Stimulated activated CD8-positive, alpha-beta memory T cell treated with anti-CD3 and anti-CD28 coated beads, Interleukin-2, amount 100 ng/mL, for 1 hour (primary cell): ENCODE measurements at regions not wholly inside any gene's neighbourhood (a gene's known extent, or its start where the extent isn't known, plus 50 kb on each side); places are given as distances from the start of the nearest gene placed in this dataset.

Source experiments
- DNase-seq, 2 donors: peaks; one replicate each; pipeline ENCODE4 v3.0.0-alpha.2; 2020; ENCODE audit warnings: low read depth in 2 of 2

DNA sequence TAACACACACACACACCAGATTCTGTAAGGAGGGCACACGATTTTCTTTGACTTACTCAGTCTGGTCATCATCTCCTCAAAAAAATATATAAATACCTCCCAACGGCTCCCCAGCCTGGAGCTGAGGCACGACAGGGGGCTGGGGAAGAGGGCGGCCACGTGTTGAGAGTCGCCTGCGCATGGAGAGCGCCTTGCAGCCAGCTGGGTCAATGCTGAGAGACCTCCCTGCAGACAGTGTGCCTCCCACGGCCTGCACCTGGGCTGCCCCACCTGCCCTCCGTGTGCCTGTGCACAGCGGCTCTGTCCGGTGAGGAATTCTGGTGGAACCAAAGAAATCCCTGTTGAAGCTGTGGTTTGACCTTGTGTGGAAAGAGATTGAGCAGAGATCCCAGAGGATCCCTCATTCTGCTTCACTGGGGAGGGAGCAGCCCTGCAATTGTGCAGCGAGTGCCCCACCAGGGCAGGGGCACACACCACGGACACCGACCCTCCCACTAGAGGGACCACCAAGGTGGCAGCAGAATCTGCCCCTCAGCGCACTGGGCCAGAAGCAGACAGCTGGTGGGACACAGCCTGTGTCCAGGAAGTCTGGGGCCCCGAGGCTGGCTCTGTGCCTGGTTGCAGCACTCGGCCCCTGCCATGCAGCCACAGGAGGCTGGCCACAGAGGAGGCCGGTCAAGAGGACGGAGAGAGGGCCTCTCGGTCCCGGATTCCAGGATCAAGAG is 150.5 kb upstream of the PPP2R2D start:
- DNase-seq, result no peak

GRCh38 chr10:131750973-131751826 is 149.6 kb upstream of the PPP2R2D start:
- DNase-seq, result no peak

GRCh38 chr10:131751827-131752775 is 148.7 kb upstream of the PPP2R2D start:
- DNase-seq, result no peak

- no peak for DNase-seq
Observed at GRCh38 chr10:131753336-131753735, 147.5 kb upstream of the PPP2R2D start.

DNA sequence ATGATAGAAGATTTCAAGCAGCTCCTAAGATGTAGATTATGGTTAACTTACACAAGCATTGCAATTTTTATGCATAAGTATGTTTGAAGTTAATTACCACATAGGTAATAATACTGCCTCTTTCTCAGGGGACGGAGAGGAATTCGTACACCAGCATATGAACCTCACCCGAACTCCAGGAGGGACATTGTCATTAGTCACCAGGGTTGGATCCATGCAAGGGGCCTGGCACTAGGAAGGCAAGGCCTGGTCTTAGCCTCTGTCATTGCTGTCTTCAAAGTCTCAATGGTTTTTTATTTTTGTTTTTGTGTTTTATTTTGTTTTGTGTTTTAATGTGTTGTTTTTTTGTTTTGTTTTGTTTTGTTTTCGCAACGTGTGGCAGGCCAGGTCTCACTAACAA is 145.6 kb upstream of the PPP2R2D start:
- DNase-seq, result no peak

DNA sequence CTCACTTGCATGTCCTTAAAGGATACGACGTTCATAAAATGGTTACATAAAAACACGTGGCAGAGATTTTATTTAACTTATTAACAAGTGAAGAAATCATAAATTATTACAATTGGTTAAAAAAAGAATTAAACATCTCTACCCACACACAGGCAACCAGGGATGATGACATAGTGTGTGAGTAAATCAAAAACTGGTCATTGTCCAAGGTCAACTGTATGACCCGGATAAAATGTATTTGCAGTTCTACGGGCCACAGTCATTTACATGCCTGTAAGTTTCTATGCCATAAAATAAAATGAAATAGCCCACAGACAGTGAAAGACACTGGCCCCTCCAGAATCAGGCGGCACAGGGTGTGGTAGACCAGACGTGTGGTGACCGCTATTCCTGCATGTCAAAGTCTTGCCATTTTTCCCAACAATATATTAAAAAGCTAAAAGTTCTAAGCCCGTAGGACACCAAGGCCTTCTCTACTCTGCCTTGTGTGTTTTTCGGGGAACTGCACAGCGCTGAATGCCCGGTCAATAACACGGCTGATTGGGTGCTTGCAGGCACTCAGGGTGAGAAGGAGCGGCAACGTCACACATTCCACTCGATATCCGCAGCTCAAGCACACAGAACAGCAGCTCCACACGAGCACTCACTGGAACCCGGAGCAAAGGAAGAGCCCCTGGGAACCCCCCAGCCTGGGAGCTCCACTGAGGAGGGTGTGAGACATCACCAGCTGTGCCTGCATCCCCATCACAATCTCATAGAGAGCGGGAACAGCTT is 143.3 kb upstream of the PPP2R2D start:
- DNase-seq, result no peak

DNA sequence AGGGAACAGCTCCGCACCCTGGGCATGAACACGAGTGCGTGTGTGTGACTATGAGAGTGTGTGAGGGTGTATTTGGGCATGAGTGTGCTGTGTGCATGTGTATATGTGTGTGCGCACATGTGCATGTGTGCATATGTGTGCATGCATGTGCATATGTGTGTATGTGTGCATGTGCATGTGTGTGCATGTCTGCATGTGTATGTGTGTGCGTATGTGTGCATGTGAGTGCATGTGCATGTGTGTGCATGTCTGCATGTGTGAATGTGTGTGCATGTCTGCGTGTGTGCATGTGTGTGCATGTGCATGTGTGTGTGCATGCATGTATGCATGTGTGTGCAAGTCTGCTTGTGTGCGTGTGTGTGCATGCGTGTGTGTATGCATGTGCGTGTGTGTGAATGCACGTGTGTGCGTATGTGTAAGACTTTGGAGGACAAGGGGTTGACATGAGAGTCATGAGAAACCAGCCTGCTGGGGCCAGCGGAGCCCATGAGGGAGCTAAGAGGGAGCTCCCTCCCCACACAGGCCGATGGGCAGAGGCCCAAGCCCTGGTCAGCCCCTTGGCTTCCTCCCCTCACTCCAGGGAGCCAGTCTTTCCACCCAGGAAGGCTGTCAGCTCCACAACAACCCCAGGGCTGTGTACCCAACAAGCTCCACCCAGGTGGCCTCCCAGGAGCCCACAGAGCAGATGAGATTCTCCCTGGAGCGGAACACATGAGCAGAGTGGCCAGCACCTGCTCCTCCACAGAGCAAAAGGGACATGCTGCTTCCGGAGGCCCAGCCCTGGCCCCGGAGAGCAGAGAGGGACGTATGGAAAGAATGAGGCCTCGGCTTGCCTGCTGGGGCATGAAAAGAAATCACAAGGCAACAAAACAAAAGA is 142.5 kb upstream of the PPP2R2D start:
- no peak for DNase-seq

- DNase-seq, result no peak
Observed at GRCh38 chr10:131758939-131759301, 141.9 kb upstream of the PPP2R2D start.

- no peak for DNase-seq
Observed at GRCh38 chr10:131759347-131759746, 141.5 kb upstream of the PPP2R2D start.

GRCh38 chr10:131760416-131761166 is 140.2 kb upstream of the PPP2R2D start:
- no peak for DNase-seq

DNA sequence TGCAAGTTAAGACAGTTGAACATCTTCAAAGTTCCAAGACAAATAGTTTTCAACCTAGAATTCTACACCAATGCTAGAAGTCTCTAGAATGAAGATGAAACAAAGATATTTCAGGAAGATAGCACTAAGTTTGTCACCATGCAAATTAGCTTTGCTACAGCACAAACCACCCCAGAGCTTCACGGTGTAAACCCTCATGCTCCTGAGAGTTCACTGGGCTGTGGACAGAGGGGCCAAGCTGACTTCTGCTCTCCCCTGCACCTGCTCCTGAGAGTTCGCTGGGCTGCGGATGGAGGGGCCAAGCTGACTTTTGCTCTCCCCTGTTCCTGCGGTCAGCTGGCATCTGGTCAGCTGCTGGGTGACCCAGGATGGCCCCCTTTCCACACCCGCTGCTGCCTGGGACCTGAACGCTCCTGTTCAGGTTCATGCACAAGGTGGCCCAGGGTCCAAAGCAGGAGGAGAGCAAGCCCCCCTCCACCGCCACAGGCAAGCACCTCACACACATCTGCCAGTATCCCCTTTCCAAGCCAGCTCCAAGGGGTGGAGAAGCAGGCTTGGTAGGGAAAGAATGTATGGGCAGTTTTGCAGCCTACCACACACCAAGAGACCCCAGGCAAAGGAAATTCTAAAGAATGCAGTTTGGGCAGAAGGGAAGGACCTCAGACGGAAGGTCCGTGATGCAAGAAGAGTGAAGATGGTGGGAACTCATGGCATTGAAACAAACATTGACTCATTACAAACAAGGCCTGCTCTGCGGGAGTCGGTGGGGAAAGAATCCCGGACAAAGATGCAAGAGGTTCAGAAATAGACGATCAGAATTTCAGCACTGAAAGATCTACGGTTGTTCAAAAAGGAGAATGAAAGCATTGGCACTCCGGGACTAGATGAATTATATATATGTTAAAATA is 137.8 kb upstream of the PPP2R2D start:
- DNase-seq, result no peak

- no peak for DNase-seq
Observed at GRCh38 chr10:131764929-131765328, 135.9 kb upstream of the PPP2R2D start.

- no peak for DNase-seq
Observed at GRCh38 chr10:131766096-131766495, 134.7 kb upstream of the PPP2R2D start.

GRCh38 chr10:131767716-131768115 is 133.1 kb upstream of the PPP2R2D start:
- DNase-seq, result no peak

DNA sequence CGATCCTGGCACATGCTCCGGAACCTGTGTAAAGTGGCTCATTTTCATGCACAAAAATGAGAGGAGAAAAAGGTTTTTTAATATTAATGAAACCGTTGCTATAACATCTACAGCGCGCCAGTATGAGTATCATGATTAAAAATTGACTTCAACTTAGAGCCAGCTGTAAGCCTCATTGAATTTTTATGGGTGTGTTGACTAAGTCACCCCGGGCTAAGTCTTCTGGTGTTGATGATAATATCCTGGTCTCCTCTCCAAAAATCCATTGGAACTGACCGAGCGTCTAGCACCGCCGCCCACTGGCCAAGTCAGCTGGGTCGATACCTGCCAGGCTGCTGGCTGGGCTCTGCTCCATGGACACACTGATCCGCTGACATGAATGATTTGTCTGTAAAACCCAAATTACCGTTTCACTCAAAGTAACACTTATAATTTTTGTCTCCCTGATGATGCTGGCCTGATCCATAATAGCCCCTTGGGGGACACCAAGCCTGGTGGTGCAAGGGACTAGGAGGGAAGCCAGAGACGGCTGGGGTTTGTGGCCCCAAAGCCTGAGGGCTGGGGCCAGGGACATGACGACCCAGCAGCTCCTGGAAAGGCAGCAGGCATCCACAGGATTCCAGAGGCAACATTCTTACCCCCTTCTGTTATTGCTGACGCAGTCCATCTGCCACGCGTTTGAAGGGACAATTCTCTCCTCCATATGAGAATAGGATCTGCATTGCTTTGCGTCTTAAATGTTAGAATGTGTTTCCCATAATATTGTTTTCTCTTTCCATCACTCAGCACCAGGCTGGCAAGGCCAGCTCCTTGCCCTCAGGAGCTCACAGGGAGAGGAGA is 131.0 kb upstream of the PPP2R2D start:
- no peak for DNase-seq

DNA sequence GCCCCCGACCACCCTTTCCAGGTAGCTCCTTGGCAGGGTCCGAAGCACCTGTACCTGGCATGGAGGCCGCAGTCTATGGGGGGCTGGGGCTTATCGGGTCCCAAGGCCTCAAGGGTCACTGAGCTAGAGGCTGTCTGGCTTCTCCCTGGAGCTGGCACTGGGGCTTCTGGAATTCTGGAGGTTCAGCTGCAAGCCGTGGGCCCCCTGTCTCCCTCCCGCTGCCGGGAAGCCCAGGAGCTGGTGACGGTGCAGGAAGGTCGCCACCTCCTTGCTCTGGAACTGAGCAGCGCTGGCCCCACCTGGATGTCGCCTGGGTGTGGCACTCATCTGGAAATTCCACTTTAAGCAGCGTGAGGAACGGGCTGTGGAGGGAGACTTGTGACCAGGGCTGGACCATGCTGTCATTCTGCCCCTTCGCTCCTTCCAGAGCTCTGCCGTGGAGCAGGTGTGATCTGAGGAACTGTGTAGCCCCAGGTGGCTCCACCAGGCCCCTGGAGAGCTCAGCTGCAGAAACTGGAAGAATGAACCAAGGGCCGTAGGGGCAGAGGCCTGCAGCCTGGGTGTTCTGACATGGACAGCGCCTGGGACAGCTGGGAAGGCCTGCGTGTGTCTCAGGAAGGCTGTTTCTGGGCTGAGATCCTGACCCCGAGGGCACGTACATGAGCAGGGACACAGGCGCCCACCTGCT is 129.7 kb upstream of the PPP2R2D start:
- no peak for DNase-seq
